Gastrocnemius medialis (tissue), 4 donors: ENCODE measurements at regions not wholly inside any gene's neighbourhood (a gene's known extent, or its start where the extent isn't known, plus 50 kb on each side); places are given as distances from the start of the nearest gene placed in this dataset.

Source experiments
- ATAC-seq, 2 donors: fragments of 150-250 bp; one replicate each; pipeline ENCODE4 v1.9.1; 2016
- DNase-seq, 2 donors: peaks; one replicate each; pipeline ENCODE4 v3.0.0-alpha.2; 2019
- H3K27ac ChIP-seq, 4 donors: fragments of 200-600 bp; sonication (generic); 1 replicate in 1 of 4; 2 replicates in 3 of 4; pipeline ENCODE4 v1.5.1; 2016 to 2018; ENCODE audit warnings: mild to moderate bottlenecking in 2 of 4, moderate library complexity in 1 of 4
- H3K27me3 ChIP-seq, 3 donors: fragments of 200-600 bp; sonication (generic) in 2 of 3; 1 replicate in 1 of 3; 2 replicates in 2 of 3; pipeline versions ENCODE4 v1.5.1 to v1.6.0; 2016 to 2019; ENCODE audit warnings: mild to moderate bottlenecking in 1 of 3, moderate library complexity in 1 of 3
- H3K36me3 ChIP-seq, 2 donors: fragments of 200-600 bp; sonication (generic) in 1 of 2; one replicate each; pipeline ENCODE4 v1.5.1; 2017 to 2018
- H3K4me1 ChIP-seq, 2 donors: fragments of 200-600 bp; sonication (generic) in 1 of 2; one replicate each; pipeline ENCODE4 v1.5.1; 2016 to 2017; ENCODE audit warnings: mild to moderate bottlenecking in 2 of 2
- H3K4me3 ChIP-seq, 4 donors: fragments of 200-600 bp; sonication (generic) in 3 of 4; 1 replicate in 1 of 4; 2 replicates in 3 of 4; pipeline ENCODE4 v1.5.1; 2016 to 2019; ENCODE audit warnings: mild to moderate bottlenecking in 2 of 4
- H3K9me3 ChIP-seq, 3 donors: fragments of 200-600 bp; sonication (generic) in 2 of 3; 1 replicate in 1 of 3; 2 replicates in 2 of 3; pipeline ENCODE4 v1.5.1; 2016 to 2019
- CTCF ChIP-seq, 5 experiments: fragments of 450-650 bp in 3 of 5; fragments of 200-600 bp in 2 of 5; sonication (generic) in 2 of 5; IDR thresholded peaks in 4 of 5; conservative IDR thresholded peaks in 1 of 5; 1 replicate in 4 of 5; 2 replicates in 1 of 5; pipeline ENCODE4 v1.5.1; 2016 to 2019; ENCODE audit warnings: antibody characterized with exemption in 5 of 5, mild to moderate bottlenecking in 3 of 5, moderate library complexity in 3 of 5
- POLR2A ChIP-seq, 2 donors: fragments of 450-650 bp; IDR thresholded peaks; one replicate each; pipeline ENCODE4 v1.6.1; 2017; ENCODE audit warnings: antibody characterized with exemption in 2 of 2, mild to moderate bottlenecking in 2 of 2, moderate library complexity in 2 of 2
- in situ Hi-C, 4 donors: fragments of 200-750 bp; cut with MboI; loops; one replicate each; pipeline versions ENCODE4 v1.15.0 to v1.8.0; 2017; ENCODE audit warnings: low sequenced_read_pairs in 4 of 4
- intact Hi-C: fragments of 100-400 bp; cut with DNase I; formaldehyde crosslinking; loops from one replicate; pipeline ENCODE4 v1.15.1; 2023; ENCODE audit warnings: low total_unique reads

- in situ Hi-C loops (no loop called here), intact Hi-C loops (no loop called here)
- no peak for ATAC-seq
- no peak overlapping the region for H3K4me3 ChIP-seq
- H3K9me3 ChIP-seq = no peaks in the 10 kb centered on the region
- H3K27ac ChIP-seq = no peak overlapping the region
- no peak for DNase-seq
- H3K4me1 ChIP-seq = no peaks in the 10 kb centered on the region
- H3K27me3 ChIP-seq = no peaks in the 10 kb centered on the region
- TF ChIP-seq CTCF (IDR thresholded peaks at IDR 0.05 in 4 of 5, conservative IDR thresholded peaks at IDR 0.05 in 1 of 5) (no peak), POLR2A (IDR thresholded peaks at IDR 0.05) (no peak)
- H3K36me3 ChIP-seq = no peaks in the 10 kb centered on the region
Measured at GRCh38 chr6:68427630-68428029, 207.5 kb upstream of the ADGRB3 start.

- H3K9me3 ChIP-seq = no peaks in the 10 kb centered on the region
- no peak overlapping the region for H3K4me3 ChIP-seq
- DNase-seq = no peak
- no peak overlapping the region for H3K27ac ChIP-seq
- H3K4me1 ChIP-seq = no peaks in the 10 kb centered on the region
- no peak for ATAC-seq
- in situ Hi-C loops = no loop called here
- TF ChIP-seq POLR2A (IDR thresholded peaks at IDR 0.05) = no peak
- TF ChIP-seq CTCF (IDR thresholded peaks at IDR 0.05 in 4 of 5, conservative IDR thresholded peaks at IDR 0.05 in 1 of 5) = no peak
- intact Hi-C loops = no loop called here
- no peaks in the 10 kb centered on the region for H3K36me3 ChIP-seq
- H3K27me3 ChIP-seq = no peaks in the 10 kb centered on the region
Measured at GRCh38 chr6:68410021-68410420, 225.1 kb upstream of the ADGRB3 start.

- Histone ChIP-seq H3K4me3 (no peak overlapping the region), H3K4me1 (no peaks in the 10 kb centered on the region), H3K27me3 (no peaks in the 10 kb centered on the region), H3K27ac (no peak overlapping the region), H3K36me3 (no peaks in the 10 kb centered on the region), H3K9me3 (no peaks in the 10 kb centered on the region)
- in situ Hi-C loops (no loop called here), intact Hi-C loops (no loop called here)
- DNase-seq (no peak), ATAC-seq (no peak)
- TF ChIP-seq CTCF (IDR thresholded peaks at IDR 0.05 in 4 of 5, conservative IDR thresholded peaks at IDR 0.05 in 1 of 5) = no peak
- TF ChIP-seq POLR2A (IDR thresholded peaks at IDR 0.05) = no peak
Measured at GRCh38 chr6:68400396-68400795, 234.7 kb upstream of the ADGRB3 start.

- Histone ChIP-seq H3K36me3 (no peaks in the 10 kb centered on the region), H3K9me3 (no peaks in the 10 kb centered on the region), H3K27ac (no peak overlapping the region), H3K27me3 (no peaks in the 10 kb centered on the region), H3K4me1 (no peaks in the 10 kb centered on the region), H3K4me3 (no peak overlapping the region)
- intact Hi-C loops = no loop called here
- no peak for DNase-seq
- no peak for ATAC-seq
- in situ Hi-C loops = no loop called here
- TF ChIP-seq CTCF (IDR thresholded peaks at IDR 0.05 in 4 of 5, conservative IDR thresholded peaks at IDR 0.05 in 1 of 5) (no peak), POLR2A (IDR thresholded peaks at IDR 0.05) (no peak)
Measured at GRCh38 chr6:68391953-68392352, 243.1 kb upstream of the ADGRB3 start.

- Histone ChIP-seq H3K9me3 (no peaks in the 10 kb centered on the region), H3K27ac (no peak overlapping the region), H3K36me3 (no peaks in the 10 kb centered on the region), H3K4me3 (no peak overlapping the region), H3K4me1 (no peaks in the 10 kb centered on the region), H3K27me3 (no peaks in the 10 kb centered on the region)
- intact Hi-C loops = no loop called here
- in situ Hi-C loops = no loop called here
- DNase-seq = no peak
- TF ChIP-seq POLR2A (IDR thresholded peaks at IDR 0.05) = no peak
- TF ChIP-seq CTCF (IDR thresholded peaks at IDR 0.05 in 4 of 5, conservative IDR thresholded peaks at IDR 0.05 in 1 of 5) = no peak
- no peak for ATAC-seq
Measured at GRCh38 chr6:68372991-68373390, 262.1 kb upstream of the ADGRB3 start.
